K562 (cell line): ENCODE measurements at regions not wholly inside any gene's neighbourhood (a gene's known extent, or its start where the extent isn't known, plus 50 kb on each side); places are given as distances from the start of the nearest gene placed in this dataset.

ENCODE experiments used
- ATAC-seq: fragments of 200-7000 bp; cut with Tn5 transposase; 3 replicates; pipeline ENCODE4 v1.9.1; 2020; ENCODE audit warnings: moderate library complexity
- BruUV-seq: library from RNA; stranded (reverse); fragments of 400-500 nt; replicated peaks from 2 replicates; lab custom pipeline; 2021; lab: Mats Ljungman, UMichigan
- CTCF ChIA-PET: fragments of 300-600 bp; formaldehyde crosslinking; extraction: SDS; loops from one replicate; lab custom pipeline; 2021; ENCODE audit warnings: low intra/inter-chr PET ratio; lab: Yijun Ruan, JAX
- POLR2A ChIA-PET: fragments of 300-600, 350-650 bp; sonication (Branson Sonifier 250); formaldehyde crosslinking; extraction: SDS; loops from one replicate; lab custom pipeline; 2021; ENCODE audit warnings: antibody characterized with exemption, inconsistent platforms; lab: Yijun Ruan, JAX
- DNase-seq, 4 experiments: peaks; one replicate each; pipeline versions ENCODE4 v3.0.0 to v3.0.0-alpha.2; 2011 to 2018; ENCODE audit warnings: low spot score in 3 of 4, mixed read lengths in 3 of 4; ENCODE audit errors: extremely low read depth in 1 of 4
- FAIRE-seq: peaks from 2 replicates; lab custom pipeline; 2011; peaks lifted over from hg19 to GRCh38; lab: Jason Lieb, UNC
- H2AFZ ChIP-seq: 2 replicates; pipeline ENCODE4 v1.6.0; 2011; ENCODE audit warnings: low read depth, low read length, control low read depth, inconsistent platforms
- H3K27ac ChIP-seq: fragments of 200-600 bp; 3 replicates; pipeline ENCODE4 v1.8.0; 2011; ENCODE audit warnings: low read depth, mild to moderate bottlenecking, control low read depth, inconsistent platforms, low read length, moderate library complexity, mixed read lengths; ENCODE audit errors: extremely low read depth
- H3K27me3 ChIP-seq, 2 experiments: fragments of 300-600 bp in 1 of 2; 2 replicates in 1 of 2; 3 replicates in 1 of 2; pipeline versions ENCODE4 v1.6.0 to v1.8.0; 2011; ENCODE audit warnings: inconsistent platforms in 2 of 2, low read length in 2 of 2, mild to moderate bottlenecking in 1 of 2, mixed read lengths in 1 of 2, moderate library complexity in 1 of 2; ENCODE audit not compliant: control insufficient read depth in 2 of 2, insufficient read depth in 2 of 2
- H3K36me3 ChIP-seq: fragments of 300-600 bp; 3 replicates; pipeline ENCODE4 v1.8.0; 2011; ENCODE audit warnings: mild to moderate bottlenecking, low read length, inconsistent platforms; ENCODE audit not compliant: control insufficient read depth, insufficient read depth
- H3K4me1 ChIP-seq, 2 experiments: fragments of 200-600 bp in 1 of 2; replicated peaks in 1 of 2; 2 replicates in 1 of 2; 3 replicates in 1 of 2; pipeline versions ENCODE4 v1.5.1 to v1.8.0; 2011; ENCODE audit warnings: inconsistent platforms in 2 of 2, low read length in 2 of 2, mild to moderate bottlenecking in 1 of 2, mixed read lengths in 1 of 2, moderate library complexity in 1 of 2; ENCODE audit not compliant: control insufficient read depth in 2 of 2, insufficient read depth in 2 of 2
- H3K4me2 ChIP-seq: 2 replicates; pipeline ENCODE4 v1.6.1; 2011; ENCODE audit warnings: low read length, control low read depth, inconsistent platforms, mixed read lengths; ENCODE audit not compliant: insufficient read depth
- H3K4me3 ChIP-seq: fragments of 200-600 bp; sonication (generic), shearing (Covaris generic); 2 replicates; pipeline ENCODE4 v1.5.1; 2016; ENCODE audit warnings: control low read depth, inconsistent platforms
- H3K79me2 ChIP-seq: fragments of 200-600 bp; 3 replicates; pipeline ENCODE4 v1.8.0; 2011; ENCODE audit warnings: low read length, inconsistent platforms; ENCODE audit not compliant: control insufficient read depth, insufficient read depth
- H3K9ac ChIP-seq, 2 experiments: 2 replicates each; pipeline versions ENCODE4 v1.6.0 to v1.6.1; 2011; ENCODE audit warnings: low read depth in 2 of 2, low read length in 2 of 2, control low read depth in 1 of 2, inconsistent platforms in 1 of 2, mild to moderate bottlenecking in 1 of 2, mixed read lengths in 1 of 2; ENCODE audit not compliant: insufficient read depth in 1 of 2
- H3K9me1 ChIP-seq: one replicate; pipeline ENCODE4 v1.6.0; 2011; ENCODE audit warnings: inconsistent platforms, mild to moderate bottlenecking, low read length, moderate library complexity; ENCODE audit not compliant: control insufficient read depth, insufficient read depth
- H3K9me3 ChIP-seq: replicated peaks from 2 replicates; pipeline ENCODE4 v1.5.1; 2011; ENCODE audit warnings: low read depth, low read length, inconsistent platforms; ENCODE audit not compliant: control insufficient read depth, insufficient read depth
- H4K20me1 ChIP-seq: replicated peaks from 2 replicates; pipeline ENCODE4 v1.6.1; 2011; ENCODE audit warnings: low read length, inconsistent platforms, mixed read lengths; ENCODE audit not compliant: control insufficient read depth, insufficient read depth
- CBFB ChIP-seq: sonication (generic); formaldehyde crosslinking; IDR thresholded peaks from 2 replicates; pipeline ENCODE4 v1.4.0; 2020; ENCODE audit warnings: mild to moderate bottlenecking, missing genetic modification reagents
- MAFG ChIP-seq: fragments of 450-650 bp; conservative IDR thresholded peaks from 2 replicates; pipeline ENCODE4 v1.6.1; 2016; ENCODE audit warnings: missing genetic modification characterization, missing compliant biosample characterization
- NFATC3 ChIP-seq: fragments of 450-650 bp; IDR thresholded peaks from 2 replicates; pipeline ENCODE4 v1.6.1; 2017; ENCODE audit warnings: mild to moderate bottlenecking
- NONO ChIP-seq, 2 experiments: fragments of 200-400 bp in 1 of 2; fragments of 450-650 bp in 1 of 2; formaldehyde crosslinking in 1 of 2; IDR thresholded peaks; 2 replicates each; pipeline ENCODE4 v1.6.1; 2017; ENCODE audit warnings: low read depth in 2 of 2, mild to moderate bottlenecking in 2 of 2, moderate library complexity in 2 of 2, low read length in 1 of 2
- NR0B1 ChIP-seq: fragments of 450-650 bp; IDR thresholded peaks from one replicate; pipeline ENCODE4 v1.6.1; 2018; ENCODE audit warnings: mild to moderate bottlenecking, moderate library complexity; ENCODE audit not compliant: partially characterized antibody
- POLR2H ChIP-seq: IDR thresholded peaks from 2 replicates; pipeline ENCODE4 v1.6.1; 2016; ENCODE audit warnings: missing genetic modification characterization, low read depth, mild to moderate bottlenecking, control low read depth, missing compliant biosample characterization, moderate library complexity
- SP2 ChIP-seq: IDR thresholded peaks from 2 replicates; pipeline ENCODE4 v1.6.1; 2011; ENCODE audit warnings: mild to moderate bottlenecking, low read depth, low read length, moderate library complexity; ENCODE audit not compliant: poor library complexity, severe bottlenecking; ENCODE audit errors: extremely low read depth
- SPI1 ChIP-seq: IDR thresholded peaks from 2 replicates; pipeline ENCODE4 v1.6.1; 2011; ENCODE audit warnings: low read depth, low read length, control low read depth, borderline replicate concordance
- ZNF23 ChIP-seq: fragments of 250-450 bp; sonication (Bioruptor Pico); IDR thresholded peaks from 2 replicates; pipeline ENCODE4 v1.4.0; 2020; ENCODE audit warnings: mild to moderate bottlenecking
- ZNF316 ChIP-seq: fragments of 450-650 bp; IDR thresholded peaks from 2 replicates; pipeline ENCODE4 v1.6.1; 2016
- ZNF79 ChIP-seq: fragments of 250-450 bp; sonication (Bioruptor Pico); IDR thresholded peaks from 2 replicates; pipeline ENCODE4 v1.4.0; 2020; ENCODE audit warnings: low read depth, mild to moderate bottlenecking, moderate library complexity
- WGBS: fragments of 100-300 bp; shearing (Covaris generic); methylation state at CpG from one replicate; pipeline ENCODE4 v1.1.6; 2016; ENCODE audit warnings: low coverage, mixed read lengths; ENCODE audit not compliant: insufficient coverage; ENCODE audit errors: missing lambda C conversion rate; 5-methylcytosine and 5-hydroxymethylcytosine counted together
- in situ Hi-C: fragments of 300-500 bp; cut with MboI; formaldehyde crosslinking; loops from 4 replicates; pipeline ENCODE4 v1.15.0; 2018; ENCODE audit warnings: inconsistent platforms, mixed read lengths
- intact Hi-C: fragments of 100-400 bp; cut with micrococcal nuclease; formaldehyde crosslinking; loops from 2 replicates; pipeline ENCODE4 v1.14.2; 2022
- TF ChIP-seq, protein P1 (sequence below), 2 experiments: fragments of 250-450 bp in 1 of 2; fragments of 450-650 bp in 1 of 2; sonication (Bioruptor Pico) in 1 of 2; IDR thresholded peaks; 2 replicates each; pipeline versions ENCODE4 v1.6.1 to v1.8.0; 2016 to 2021; ENCODE audit warnings: mild to moderate bottlenecking in 2 of 2, moderate library complexity in 2 of 2, missing compliant biosample characterization in 1 of 2, missing genetic modification characterization in 1 of 2
- TF ChIP-seq, protein P2 (sequence below), 2 experiments: IDR thresholded peaks; 2 replicates each; pipeline ENCODE4 v1.6.1; 2011; ENCODE audit warnings: borderline replicate concordance in 1 of 2, control low read depth in 1 of 2, low read depth in 1 of 2, low read length in 1 of 2, mild to moderate bottlenecking in 1 of 2, mixed read lengths in 1 of 2, moderate library complexity in 1 of 2; ENCODE audit not compliant: insufficient read depth in 1 of 2, insufficient read length in 1 of 2, poor library complexity in 1 of 2, severe bottlenecking in 1 of 2; ENCODE audit errors: extremely low read depth in 1 of 2

DNA sequence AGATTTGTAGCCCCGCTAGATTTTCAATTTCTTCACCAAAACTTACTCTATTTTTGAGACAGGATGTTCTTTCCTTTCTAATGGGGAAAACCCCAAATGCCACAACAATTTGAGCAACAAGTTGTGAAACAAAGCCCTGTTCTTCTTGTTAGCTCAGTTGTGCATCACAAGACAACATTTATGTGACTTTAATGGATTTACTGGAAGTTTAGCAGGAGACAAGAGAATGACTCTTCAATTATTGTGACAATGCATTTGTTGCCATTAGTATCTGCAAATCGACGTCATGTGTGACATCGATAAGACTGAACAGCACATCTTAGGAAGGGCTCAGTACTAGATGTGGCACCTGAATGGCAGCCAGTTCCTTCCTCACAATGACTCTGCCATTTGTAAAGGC is 1028.9 kb upstream of the TMEM132C start:
- Histone ChIP-seq H3K27ac (no peak overlapping the region), H3K36me3 (no peaks in the 10 kb centered on the region), H3K4me1 (peaks cover 2 to 14% of the 10 kb centered on the region in 2 experiments; a peak in 3 of 5 replicates), H3K9me1 (no peaks in the 10 kb centered on the region), H3K9me3 (no peaks in the 10 kb centered on the region), H3K4me2 (no peak overlapping the region), H4K20me1 (no peaks in the 10 kb centered on the region), H3K27me3 (peaks cover 0 to 5% of the 10 kb centered on the region in 2 experiments; a peak in 1 of 5 replicates), H2AFZ (no peak overlapping the region), H3K9ac (no peak overlapping the region), H3K4me3 (no peak overlapping the region), H3K79me2 (no peaks in the 10 kb centered on the region)
- intact Hi-C loops = no loop called here
- BruUV-seq = no TSS peak
- 13% methylated on average over 4 of the region's 4 CpGs for WGBS
- ATAC-seq (peak; percentile 39; the same call in 1 of the 3 replicates), FAIRE-seq (no peak), DNase-seq (no peak)
- TF ChIP-seq ZNF23 (CRISPR knock-in tag) (no peak), SP2 (no peak), NONO (IDR thresholded peaks at IDR 0.05; ENCODE audit: low read depth in 2 of 2, low read length in 1 of 2) (no peak), POLR2H (tag) (no peak), NFATC3 (no peak), ZNF316 (0 out of 2 replicates have a peak, but pooled peaks have one; percentile 6), ZNF79 (no peak), SPI1 (peak; percentile 18; the same call in 1 of the 2 replicates), CBFB (CRISPR knock-in tag) (no peak), NR0B1 (no peak), MAFG (tag) (peak; percentile 36; the same call in 1 of the 2 replicates)
- TF ChIP-seq, protein P1, sequence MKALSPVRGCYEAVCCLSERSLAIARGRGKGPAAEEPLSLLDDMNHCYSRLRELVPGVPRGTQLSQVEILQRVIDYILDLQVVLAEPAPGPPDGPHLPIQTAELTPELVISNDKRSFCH (CRISPR knock-in tag; IDR thresholded peaks at IDR 0.05) = no peak
- TF ChIP-seq, protein P1 (tag; IDR thresholded peaks at IDR 0.05) = no peak
- TF ChIP-seq, protein P2, sequence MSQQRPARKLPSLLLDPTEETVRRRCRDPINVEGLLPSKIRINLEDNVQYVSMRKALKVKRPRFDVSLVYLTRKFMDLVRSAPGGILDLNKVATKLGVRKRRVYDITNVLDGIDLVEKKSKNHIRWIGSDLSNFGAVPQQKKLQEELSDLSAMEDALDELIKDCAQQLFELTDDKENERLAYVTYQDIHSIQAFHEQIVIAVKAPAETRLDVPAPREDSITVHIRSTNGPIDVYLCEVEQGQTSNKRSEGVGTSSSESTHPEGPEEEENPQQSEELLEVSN (IDR thresholded peaks at IDR 0.05; ENCODE audit: borderline replicate concordance in 1 of 2, extremely low read depth in 1 of 2, insufficient read depth in 1 of 2, insufficient read length in 1 of 2, low read depth in 1 of 2, low read length in 1 of 2, poor library complexity in 1 of 2, severe bottlenecking in 1 of 2) = no peak
- ChIA-PET CTCF (no interaction called here), POLR2A (no interaction called here)
- in situ Hi-C loops = no loop called here
